Parathyroid adenoma (tissue), 2 donors: ENCODE measurements at regions not wholly inside any gene's neighbourhood (a gene's known extent, or its start where the extent isn't known, plus 50 kb on each side); places are given as distances from the start of the nearest gene placed in this dataset.

Source experiments
- H2AFZ ChIP-seq: fragments of 300-600 bp; sonication (generic); one replicate; pipeline ENCODE4 v1.7.0; 2017; ENCODE audit warnings: antibody characterized with exemption, mild to moderate bottlenecking
- H3K27ac ChIP-seq: fragments of 300-600 bp; sonication (generic); one replicate; pipeline ENCODE4 v1.7.0; 2017
- H3K27me3 ChIP-seq: fragments of 300-600 bp; sonication (generic); one replicate; pipeline ENCODE4 v1.7.0; 2017; ENCODE audit warnings: low read length; ENCODE audit not compliant: control insufficient read depth, insufficient read depth
- H3K36me3 ChIP-seq: fragments of 300-600 bp; sonication (generic); one replicate; pipeline ENCODE4 v1.7.0; 2017; ENCODE audit warnings: low read length; ENCODE audit not compliant: control insufficient read depth, insufficient read depth
- H3K4me1 ChIP-seq: fragments of 300-600 bp; sonication (generic); one replicate; pipeline ENCODE4 v1.7.0; 2017; ENCODE audit warnings: control low read depth
- H3K4me2 ChIP-seq: fragments of 300-600 bp; sonication (generic); one replicate; pipeline ENCODE4 v1.7.0; 2017; ENCODE audit warnings: low read length
- H3K4me3 ChIP-seq: fragments of 300-600 bp; sonication (generic); one replicate; pipeline ENCODE4 v1.7.0; 2017; ENCODE audit warnings: low read depth, low read length
- H3K79me2 ChIP-seq: fragments of 300-600 bp; sonication (generic); one replicate; pipeline ENCODE4 v1.7.0; 2017; ENCODE audit warnings: control low read depth
- H3K9ac ChIP-seq: fragments of 300-600 bp; sonication (generic); one replicate; pipeline ENCODE4 v1.7.0; 2017; ENCODE audit warnings: mild to moderate bottlenecking
- H3K9me3 ChIP-seq: fragments of 300-600 bp; sonication (generic); one replicate; pipeline ENCODE4 v1.7.0; 2017; ENCODE audit warnings: low read length; ENCODE audit not compliant: control insufficient read depth
- CTCF ChIP-seq: fragments of 300-600 bp; sonication (generic); IDR thresholded peaks from one replicate; pipeline ENCODE4 v1.7.0; 2017; ENCODE audit warnings: antibody characterized with exemption, mild to moderate bottlenecking
- donor health status: primary hyperparathyroidism.

DNA sequence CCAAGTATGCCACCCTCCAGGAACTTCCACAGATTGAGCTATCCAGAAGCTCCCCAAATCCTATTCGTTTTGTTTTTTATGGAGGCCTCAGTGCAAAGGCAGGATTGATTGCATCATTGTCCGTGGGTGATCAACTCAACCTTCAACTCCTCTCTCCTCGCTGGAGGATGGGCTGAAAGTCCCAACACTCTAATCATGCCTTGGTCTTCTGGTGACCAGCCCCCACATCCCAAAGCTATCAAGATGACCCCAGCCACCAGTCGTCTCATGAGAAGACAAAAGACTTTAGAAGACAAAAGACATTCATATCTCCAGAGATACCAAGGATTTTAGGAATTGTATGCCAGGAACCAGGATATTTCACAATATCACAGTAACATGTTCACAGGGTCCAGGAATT lies 441.6 kb upstream of the WWC1 start:
- no peak for TF ChIP-seq CTCF
- no peak overlapping the region for H3K27ac ChIP-seq
- no peaks in the 10 kb centered on the region for H3K36me3 ChIP-seq
- H3K4me2 ChIP-seq: no peak overlapping the region
- no peak overlapping the region for H3K4me3 ChIP-seq
- no peaks in the 10 kb centered on the region for H3K4me1 ChIP-seq
- H3K9me3 ChIP-seq: no peaks in the 10 kb centered on the region
- H3K9ac ChIP-seq: no peak overlapping the region
- H2AFZ ChIP-seq: no peak overlapping the region
- H3K79me2 ChIP-seq: no peaks in the 10 kb centered on the region
- H3K27me3 ChIP-seq: no peaks in the 10 kb centered on the region

DNA sequence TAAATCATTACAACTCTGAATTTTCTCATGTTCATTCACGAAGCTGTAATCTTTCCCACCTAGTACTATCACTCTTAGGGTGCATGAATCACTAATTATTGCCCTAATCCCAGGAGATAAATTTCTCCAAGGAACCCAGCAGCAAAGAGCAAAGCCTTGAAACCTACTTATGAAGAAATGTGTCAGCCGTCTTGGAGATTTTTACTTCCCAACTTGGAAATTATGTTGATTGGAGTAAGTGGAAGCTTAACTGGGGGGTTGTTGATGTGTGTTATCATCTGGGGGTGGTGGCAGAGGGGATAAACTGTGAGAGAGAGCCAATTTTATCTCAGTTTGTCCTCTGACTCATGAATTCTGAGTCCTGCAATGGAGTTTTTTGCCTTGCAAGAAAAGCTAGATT lies 440.5 kb upstream of the WWC1 start:
- Histone ChIP-seq H3K27me3 (no peaks in the 10 kb centered on the region), H3K9me3 (no peaks in the 10 kb centered on the region), H3K27ac (no peak overlapping the region), H2AFZ (no peak overlapping the region), H3K79me2 (no peaks in the 10 kb centered on the region), H3K9ac (no peak overlapping the region), H3K4me2 (no peak overlapping the region), H3K4me3 (no peak overlapping the region), H3K36me3 (no peaks in the 10 kb centered on the region), H3K4me1 (no peaks in the 10 kb centered on the region)
- no peak for TF ChIP-seq CTCF

- no peaks in the 10 kb centered on the region for H3K4me1 ChIP-seq
- H2AFZ ChIP-seq: no peak overlapping the region
- no peak overlapping the region for H3K9ac ChIP-seq
- H3K27me3 ChIP-seq: no peaks in the 10 kb centered on the region
- H3K27ac ChIP-seq: no peak overlapping the region
- no peak overlapping the region for H3K4me2 ChIP-seq
- no peaks in the 10 kb centered on the region for H3K36me3 ChIP-seq
- no peak overlapping the region for H3K4me3 ChIP-seq
- no peaks in the 10 kb centered on the region for H3K9me3 ChIP-seq
- no peaks in the 10 kb centered on the region for H3K79me2 ChIP-seq
- no peak for TF ChIP-seq CTCF
Measured at GRCh38 chr5:167851416-167851815, 440.0 kb upstream of the WWC1 start.

DNA sequence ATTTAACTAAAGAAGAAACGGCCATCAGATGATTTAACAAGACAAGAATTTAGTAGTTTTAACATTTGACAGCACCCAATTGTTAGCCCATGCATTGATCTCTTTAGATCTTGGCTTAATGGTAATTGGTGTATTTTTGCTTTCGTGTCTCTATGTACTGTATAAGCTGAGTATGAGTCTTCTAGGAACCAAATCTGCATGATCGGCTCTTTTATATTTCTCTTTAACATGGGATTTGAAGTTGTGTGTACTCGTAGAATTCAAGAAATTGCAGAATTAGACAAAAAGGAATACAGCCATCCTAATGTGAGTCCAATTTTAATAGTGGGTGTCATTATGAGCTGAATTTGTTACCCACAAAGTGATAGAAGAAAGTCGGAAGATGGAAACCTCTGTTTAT lies 438.9 kb upstream of the WWC1 start:
- H3K27me3 ChIP-seq: no peaks in the 10 kb centered on the region
- H3K9me3 ChIP-seq: no peaks in the 10 kb centered on the region
- H3K4me1 ChIP-seq: no peaks in the 10 kb centered on the region
- H3K4me3 ChIP-seq: no peak overlapping the region
- no peak for TF ChIP-seq CTCF
- H3K27ac ChIP-seq: no peak overlapping the region
- H3K9ac ChIP-seq: no peak overlapping the region
- no peaks in the 10 kb centered on the region for H3K36me3 ChIP-seq
- no peak overlapping the region for H2AFZ ChIP-seq
- no peak overlapping the region for H3K4me2 ChIP-seq
- H3K79me2 ChIP-seq: no peaks in the 10 kb centered on the region

- H3K27ac ChIP-seq: no peak overlapping the region
Measured at GRCh38 chr5:167853421-167853820, 438.0 kb upstream of the WWC1 start.

More at GRCh38 chr5:167853421-167853820, 438.0 kb upstream of the WWC1 start:
- Histone ChIP-seq H3K36me3 (no peaks in the 10 kb centered on the region), H3K9me3 (no peaks in the 10 kb centered on the region), H3K79me2 (no peaks in the 10 kb centered on the region), H3K27me3 (no peaks in the 10 kb centered on the region), H2AFZ (no peak overlapping the region), H3K9ac (no peak overlapping the region), H3K4me1 (no peaks in the 10 kb centered on the region), H3K4me3 (no peak overlapping the region), H3K4me2 (no peak overlapping the region)
- no peak for TF ChIP-seq CTCF
